ENCODE measurements at regions not wholly inside any gene's neighbourhood (a gene's known extent, or its start where the extent isn't known, plus 50 kb on each side); places are given as distances from the start of the nearest gene placed in this dataset.

GRCh38 chr4:57607566-57608180 lies 497.5 kb upstream of the IGFBP7 start:
- DNase-seq (ENCODE audit: low read depth): no peak

DNA sequence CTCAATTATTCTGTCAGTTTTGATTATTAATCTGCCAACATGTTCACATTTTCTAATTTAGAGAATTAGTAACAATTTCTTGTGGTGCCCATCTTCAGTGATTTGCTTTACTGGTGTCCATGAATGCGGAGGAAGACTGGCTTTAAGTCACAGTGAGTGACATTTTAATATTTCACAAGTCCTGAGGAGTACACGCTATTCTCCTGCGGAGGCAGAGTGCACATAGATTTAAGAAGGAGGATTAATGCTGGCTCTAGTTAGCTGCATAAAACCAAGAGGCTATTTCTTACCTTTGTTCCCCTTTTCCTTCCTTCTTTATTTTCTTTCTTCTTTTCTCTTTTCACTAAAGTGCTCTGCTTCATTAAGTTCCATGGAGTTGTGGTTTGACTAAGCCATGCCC lies 495.2 kb upstream of the IGFBP7 start:
- no peak for DNase-seq (ENCODE audit: low read depth)

- no peak for DNase-seq (ENCODE audit: low read depth)
These were observed 492.0 kb upstream of the IGFBP7 start for GRCh38 chr4:57602141-57602540.

DNA sequence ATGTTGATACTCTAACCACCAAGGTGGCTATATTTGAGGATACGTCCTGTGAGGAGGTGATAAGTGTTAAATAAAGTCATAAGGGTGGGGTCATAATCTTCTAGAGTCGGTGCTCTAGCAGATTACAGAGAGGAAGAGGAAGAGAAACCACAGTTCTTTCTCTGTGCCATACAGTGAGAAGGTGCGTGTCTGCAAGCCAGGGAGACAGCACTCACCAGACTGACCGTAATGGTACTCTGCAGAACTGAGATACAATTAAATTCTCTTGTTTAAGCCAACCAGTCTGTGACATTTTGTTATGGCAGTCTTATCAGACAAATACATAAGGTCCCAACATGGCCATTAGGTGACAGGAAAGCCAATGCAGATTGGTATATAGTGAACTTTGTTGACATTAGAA lies 480.9 kb upstream of the IGFBP7 start:
- DNase-seq (ENCODE audit: low read depth): no peak

DNA sequence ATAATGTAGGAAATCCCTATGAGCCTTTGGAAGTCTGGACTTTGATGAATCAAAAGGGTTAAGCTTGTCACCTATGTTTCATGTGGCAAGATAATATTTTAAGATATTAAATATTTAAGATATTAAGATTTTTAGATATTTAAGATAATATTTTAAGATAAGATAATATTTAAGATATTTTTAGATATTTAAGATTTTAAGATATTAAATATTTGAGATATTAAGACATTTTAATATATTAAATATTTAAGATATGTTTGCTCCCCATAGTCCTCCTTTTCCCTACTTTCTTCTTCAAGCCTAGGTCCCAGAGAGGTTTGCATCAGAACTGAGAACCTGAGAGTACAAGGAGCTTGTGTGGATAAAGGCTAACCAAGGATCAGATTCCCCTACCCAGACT lies 478.4 kb upstream of the IGFBP7 start:
- DNase-seq (ENCODE audit: low read depth): no peak

DNA sequence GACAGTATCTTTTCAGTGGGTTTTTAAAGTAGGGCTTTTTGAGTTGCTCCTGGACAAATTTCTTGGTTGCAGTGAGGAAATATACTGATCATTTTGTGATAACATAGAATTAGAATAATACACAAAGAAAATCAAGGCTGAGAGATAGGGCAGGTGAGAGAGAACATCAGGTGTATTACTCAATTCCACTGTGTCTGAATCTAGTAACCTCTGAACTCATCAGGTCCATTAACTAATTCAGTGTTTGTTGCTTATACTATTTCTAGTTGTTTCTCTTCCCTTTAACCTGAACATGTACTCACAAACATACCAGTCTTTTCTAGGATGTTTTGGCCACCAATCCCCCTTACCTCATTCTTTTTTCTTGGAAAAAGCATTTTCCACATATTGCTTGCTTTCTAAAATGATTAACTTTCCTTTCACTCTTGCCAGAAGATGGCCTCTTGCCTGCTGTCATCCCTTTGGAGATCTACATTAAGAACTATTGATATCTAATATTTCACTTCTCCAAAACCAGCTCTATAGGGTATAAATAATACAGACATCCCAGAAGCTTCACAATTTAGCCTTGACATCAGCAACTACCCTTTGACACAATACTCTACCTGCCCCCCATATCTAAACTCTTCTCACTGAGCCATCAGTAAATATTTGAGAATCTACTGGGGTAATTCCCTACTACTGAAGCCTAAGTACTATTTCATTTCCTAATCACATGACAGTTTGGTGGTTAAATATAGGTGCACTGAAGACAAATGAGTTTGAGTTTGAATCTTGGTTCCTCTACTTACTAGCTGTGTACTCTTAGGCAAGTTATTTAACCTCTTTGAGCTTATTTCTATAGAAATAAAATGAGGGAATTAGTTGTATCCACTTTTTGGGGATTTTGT lies 470.8 kb upstream of the IGFBP7 start:
- no peak for DNase-seq (ENCODE audit: low read depth)

- DNase-seq (ENCODE audit: low read depth): no peak
These were observed 465.2 kb upstream of the IGFBP7 start for GRCh38 chr4:57575426-57575825.

- no peak for DNase-seq (ENCODE audit: low read depth)
These were observed 444.4 kb upstream of the IGFBP7 start for GRCh38 chr4:57554556-57555092.

GRCh38 chr4:57553728-57554127 lies 443.5 kb upstream of the IGFBP7 start:
- DNase-seq (ENCODE audit: low read depth): no peak

DNA sequence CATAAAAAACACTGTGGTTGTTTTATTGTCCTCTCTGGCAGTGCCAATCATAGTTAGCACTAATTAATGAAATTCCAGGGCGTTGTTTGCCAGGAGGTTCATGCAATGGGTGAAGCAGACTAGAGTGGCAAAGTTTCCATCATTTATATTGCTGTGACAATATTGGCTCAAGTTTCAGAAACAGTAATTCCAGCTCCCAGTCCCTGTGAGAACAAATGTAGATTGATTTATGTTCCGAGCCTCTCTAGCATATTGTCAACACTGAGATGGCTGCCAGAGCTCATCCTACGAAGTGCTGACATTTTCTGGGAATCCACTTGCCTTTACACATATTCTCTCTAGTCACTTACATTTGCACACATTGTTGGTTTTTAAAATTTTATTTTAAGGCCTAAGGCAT lies 440.0 kb upstream of the IGFBP7 start:
- no peak for DNase-seq (ENCODE audit: low read depth)

DNA sequence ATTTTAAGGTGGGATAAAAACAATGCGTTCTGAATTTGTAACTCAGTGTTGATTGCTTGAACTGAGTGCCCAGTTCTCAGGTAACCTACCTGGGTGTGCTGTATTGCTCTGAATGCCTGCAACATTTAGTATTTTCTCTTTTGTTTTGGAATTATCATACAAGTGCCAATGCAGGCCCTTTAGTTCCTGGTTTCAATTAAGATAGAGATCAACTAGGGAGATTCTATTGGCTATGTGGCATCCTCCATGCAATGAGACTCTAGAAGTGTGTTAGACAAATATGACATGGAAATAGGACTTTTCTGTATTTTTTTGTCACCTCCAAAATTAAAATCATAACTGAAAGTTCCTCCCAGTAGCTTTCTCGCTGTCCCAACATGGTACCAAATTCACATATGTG lies 438.7 kb upstream of the IGFBP7 start:
- no peak for DNase-seq (ENCODE audit: low read depth)

DNA sequence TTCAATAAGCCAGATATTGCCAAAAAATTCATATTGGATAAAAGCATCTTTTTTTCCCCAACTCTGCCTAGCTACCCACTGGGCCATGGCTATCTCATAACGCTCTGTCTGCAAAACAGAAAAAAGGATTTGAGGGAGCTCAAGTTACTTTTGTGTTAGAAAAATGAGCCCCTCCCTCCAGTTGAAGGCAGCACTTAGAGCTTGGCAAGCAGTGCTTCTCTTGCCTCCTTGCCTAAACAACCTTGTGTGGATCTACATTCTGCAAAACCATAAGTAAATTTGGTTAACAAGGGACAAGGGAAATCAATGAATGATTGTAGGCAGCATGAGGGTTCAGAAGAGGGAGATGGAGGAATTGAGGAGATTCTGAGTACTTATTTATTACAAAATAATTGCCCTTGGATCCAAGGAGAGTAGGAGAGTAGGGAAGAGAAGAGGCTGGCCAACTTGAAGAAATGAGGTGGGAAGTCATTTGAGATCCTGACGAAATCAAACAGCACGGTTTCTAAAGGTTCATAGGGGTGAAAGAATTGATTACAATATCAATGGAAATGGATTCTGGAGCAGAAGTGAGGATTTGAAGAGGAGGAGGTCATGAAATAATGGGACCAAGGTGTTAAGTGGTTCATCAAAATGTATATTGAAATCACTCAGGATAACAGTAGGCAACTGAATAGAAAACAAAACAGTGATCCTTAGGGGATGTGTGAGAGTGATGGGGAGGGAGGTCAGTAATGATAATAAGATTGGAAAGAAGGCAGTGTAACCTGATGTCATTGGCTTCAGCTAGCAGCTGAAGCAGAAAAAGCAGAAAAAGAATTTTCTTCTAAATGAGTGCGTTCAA lies 434.8 kb upstream of the IGFBP7 start:
- no peak for DNase-seq (ENCODE audit: low read depth)

DNA sequence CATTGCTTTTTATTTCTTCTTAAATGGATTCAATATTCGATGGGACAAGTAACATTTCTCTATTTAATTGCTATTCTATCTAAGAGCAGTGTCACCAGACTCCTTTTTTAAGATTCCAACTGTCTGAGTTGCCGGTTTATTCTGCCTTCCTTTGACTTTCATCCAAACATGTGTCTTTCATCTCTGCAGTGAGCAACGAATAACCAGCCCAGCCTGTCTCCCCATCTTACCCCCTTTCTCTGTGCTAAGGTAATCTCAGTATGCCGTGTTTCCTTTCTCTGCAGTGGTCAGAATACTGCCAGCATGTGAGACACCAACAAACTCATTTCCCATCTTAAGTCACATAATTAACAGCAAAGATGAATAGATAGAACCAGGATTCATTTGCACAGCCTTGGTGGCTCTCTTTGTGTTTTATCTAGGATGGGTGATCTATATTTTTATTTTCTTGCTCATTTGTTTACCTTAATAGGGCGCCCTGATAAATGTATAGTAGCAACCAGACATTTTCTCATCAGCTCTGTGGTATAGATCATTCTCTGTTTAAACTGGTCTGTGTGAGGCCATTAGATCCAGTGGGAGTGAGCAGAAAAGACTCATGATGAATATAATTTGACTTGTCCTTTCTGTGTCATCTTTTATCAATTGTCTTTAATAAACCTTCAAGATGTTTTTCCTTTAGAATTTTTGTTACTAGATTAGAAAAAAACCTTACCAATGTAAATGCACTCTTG lies 394.8 kb upstream of the IGFBP7 start:
- no peak for DNase-seq (ENCODE audit: low read depth)

DNA sequence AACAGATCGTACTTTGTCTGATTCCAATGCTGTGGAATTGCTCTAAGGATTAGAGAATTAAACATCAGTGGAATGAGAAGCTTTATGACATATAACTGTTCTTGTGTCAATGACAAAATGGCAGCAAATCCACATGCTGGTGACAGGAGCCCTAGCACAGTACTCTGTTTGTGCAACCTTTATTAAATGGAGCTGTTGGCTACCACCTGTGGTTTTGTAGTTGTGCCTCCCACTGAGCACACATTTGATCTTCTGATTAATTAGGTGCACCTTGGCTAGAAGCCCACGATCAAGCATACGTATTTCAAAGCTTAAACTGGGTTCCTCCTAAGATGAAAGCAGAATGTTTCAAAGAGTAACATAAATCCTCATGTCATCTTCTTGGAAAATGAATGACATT lies 394.0 kb upstream of the IGFBP7 start:
- no peak for DNase-seq (ENCODE audit: low read depth)

GRCh38 chr4:57501720-57502119 lies 391.5 kb upstream of the IGFBP7 start:
- no peak for DNase-seq (ENCODE audit: low read depth)

- no peak for DNase-seq (ENCODE audit: low read depth)
These were observed 389.6 kb upstream of the IGFBP7 start for GRCh38 chr4:57499786-57500185.

DNA sequence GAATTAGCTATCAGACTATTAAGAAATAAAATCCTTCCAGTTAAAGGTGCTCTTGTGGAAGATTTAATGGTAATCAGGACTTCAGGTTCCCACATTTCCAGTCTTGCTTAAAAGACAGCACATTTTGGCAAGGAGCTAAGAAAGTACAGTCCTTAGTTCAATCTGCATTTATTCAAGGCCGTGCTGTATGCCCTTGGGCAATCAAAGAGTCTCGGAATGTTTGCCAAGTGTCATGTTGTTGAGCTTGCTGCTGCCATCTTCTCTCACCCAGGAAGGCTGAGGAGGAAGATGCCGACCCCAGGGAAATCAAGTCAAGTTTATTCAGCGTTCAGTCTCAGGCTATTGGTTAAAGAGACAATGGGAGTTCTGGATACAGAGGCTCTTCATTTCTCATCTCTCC lies 388.1 kb upstream of the IGFBP7 start:
- no peak for DNase-seq (ENCODE audit: low read depth)

GRCh38 chr4:57496697-57497471 lies 386.7 kb upstream of the IGFBP7 start:
- no peak for DNase-seq (ENCODE audit: low read depth)

GRCh38 chr4:57494821-57495220 lies 384.6 kb upstream of the IGFBP7 start:
- DNase-seq (ENCODE audit: low read depth): no peak

GRCh38 chr4:57492251-57492878 lies 382.2 kb upstream of the IGFBP7 start:
- no peak for DNase-seq (ENCODE audit: low read depth)

DNA sequence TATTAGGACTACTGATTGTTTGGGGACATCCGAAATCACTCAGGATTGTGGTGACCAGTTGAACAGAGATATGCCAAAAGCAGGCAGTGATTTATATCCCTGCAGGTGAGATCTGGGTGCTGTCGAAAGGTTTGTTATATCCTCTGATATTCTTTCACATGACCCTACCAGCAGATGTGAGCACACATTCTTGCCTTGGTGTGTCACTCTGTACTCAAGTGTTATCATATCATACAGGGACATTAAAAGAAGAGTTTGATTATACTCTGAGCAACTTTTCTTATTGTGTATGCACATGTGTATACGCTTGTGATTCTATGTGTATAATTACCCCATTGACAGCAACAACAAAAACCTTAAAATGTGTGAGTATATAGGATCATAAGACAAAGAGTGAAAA lies 381.2 kb upstream of the IGFBP7 start:
- DNase-seq (ENCODE audit: low read depth): no peak
